Neuronal stem cell (in vitro differentiated cells): ENCODE measurements at regions not wholly inside any gene's neighbourhood (a gene's known extent, or its start where the extent isn't known, plus 50 kb on each side); places are given as distances from the start of the nearest gene placed in this dataset.

ENCODE experiments used
- DNase-seq: peaks from one replicate; pipeline ENCODE4 v3.0.0-alpha.2; 2013; ENCODE audit warnings: low spot score
- H2AFZ ChIP-seq: one replicate; pipeline ENCODE4 v1.6.1; 2013; ENCODE audit warnings: mild to moderate bottlenecking, low read length, inconsistent platforms
- H2AK5ac ChIP-seq: 2 replicates; pipeline ENCODE4 v1.6.1; 2013; ENCODE audit warnings: low read depth, mild to moderate bottlenecking, inconsistent platforms, low read length, moderate library complexity, mixed read lengths
- H2BK120ac ChIP-seq: 2 replicates; pipeline ENCODE4 v1.6.1; 2013; ENCODE audit warnings: low read depth, mild to moderate bottlenecking, inconsistent platforms, low read length, moderate library complexity, mixed read lengths
- H2BK12ac ChIP-seq: one replicate; pipeline ENCODE4 v1.6.1; 2013; ENCODE audit warnings: low read length, inconsistent platforms
- H2BK15ac ChIP-seq: 2 replicates; pipeline ENCODE4 v1.6.1; 2013; ENCODE audit warnings: mild to moderate bottlenecking, low read length, inconsistent platforms, mixed read lengths
- H2BK5ac ChIP-seq: one replicate; pipeline ENCODE4 v1.6.1; 2013; ENCODE audit warnings: inconsistent platforms, mild to moderate bottlenecking, low read length, moderate library complexity
- H3K14ac ChIP-seq: one replicate; pipeline ENCODE4 v1.6.1; 2013; ENCODE audit warnings: low read length, inconsistent platforms
- H3K18ac ChIP-seq: 2 replicates; pipeline ENCODE4 v1.6.1; 2013; ENCODE audit warnings: low read length, inconsistent platforms
- H3K23ac ChIP-seq: 2 replicates; pipeline ENCODE4 v1.6.1; 2013; ENCODE audit warnings: low read depth, mild to moderate bottlenecking, mixed read lengths, low read length, inconsistent platforms; ENCODE audit not compliant: poor library complexity
- H3K27ac ChIP-seq: replicated peaks from 3 replicates; pipeline ENCODE4 v1.5.1; 2013; ENCODE audit warnings: low read length, inconsistent platforms
- H3K27me3 ChIP-seq, 3 experiments: 2 replicates each; pipeline ENCODE4 v1.6.1; 2013; ENCODE audit warnings: low read length in 3 of 3, mild to moderate bottlenecking in 2 of 3, inconsistent platforms in 1 of 3, low read depth in 1 of 3, mixed read lengths in 1 of 3, moderate library complexity in 1 of 3; ENCODE audit not compliant: control insufficient read depth in 3 of 3, insufficient read depth in 3 of 3
- H3K36me3 ChIP-seq, 2 donors: replicated peaks in 1 of 2; 2 replicates each; pipeline ENCODE4 v1.6.1; 2013; ENCODE audit warnings: low read length in 2 of 2; ENCODE audit not compliant: control insufficient read depth in 2 of 2, insufficient read depth in 2 of 2
- H3K4ac ChIP-seq: 2 replicates; pipeline ENCODE4 v1.6.1; 2013; ENCODE audit warnings: inconsistent platforms, mild to moderate bottlenecking, low read length, moderate library complexity
- H3K4me1 ChIP-seq, 2 donors: 1 replicate in 1 of 2; 2 replicates in 1 of 2; pipeline ENCODE4 v1.6.1; 2013; ENCODE audit warnings: low read length in 2 of 2, low read depth in 1 of 2; ENCODE audit not compliant: control insufficient read depth in 2 of 2, insufficient read depth in 1 of 2
- H3K4me2 ChIP-seq: one replicate; pipeline ENCODE4 v1.6.1; 2013; ENCODE audit warnings: mild to moderate bottlenecking, low read length, inconsistent platforms; ENCODE audit not compliant: insufficient read depth, poor library complexity, severe bottlenecking
- H3K4me3 ChIP-seq, 2 donors: 2 replicates each; pipeline ENCODE4 v1.5.1; 2013; ENCODE audit warnings: low read length in 2 of 2, mild to moderate bottlenecking in 2 of 2, inconsistent platforms in 1 of 2, moderate library complexity in 1 of 2
- H3K79me1 ChIP-seq: one replicate; pipeline ENCODE4 v1.6.1; 2013; ENCODE audit warnings: low read depth, mild to moderate bottlenecking, inconsistent platforms, low read length, moderate library complexity
- H3K9ac ChIP-seq: one replicate; pipeline ENCODE4 v1.6.1; 2013; ENCODE audit warnings: mild to moderate bottlenecking, low read depth, low read length, inconsistent platforms; ENCODE audit not compliant: poor library complexity
- H3K9me3 ChIP-seq, 2 donors: replicated peaks in 1 of 2; 2 replicates each; pipeline versions ENCODE3 to v1.6.1; 2013; ENCODE audit warnings: low read length in 2 of 2, mild to moderate bottlenecking in 2 of 2, inconsistent platforms in 1 of 2, low read depth in 1 of 2, mixed read lengths in 1 of 2, moderate library complexity in 1 of 2; ENCODE audit not compliant: control insufficient read depth in 2 of 2, insufficient read depth in 1 of 2
- H4K8ac ChIP-seq: one replicate; pipeline ENCODE4 v1.6.1; 2013; ENCODE audit warnings: low read depth, mild to moderate bottlenecking, inconsistent platforms, low read length, moderate library complexity
- H4K91ac ChIP-seq: one replicate; pipeline ENCODE4 v1.6.1; 2013; ENCODE audit warnings: low read length, low read depth, mild to moderate bottlenecking, inconsistent platforms; ENCODE audit not compliant: poor library complexity
- WGBS, 2 donors: extraction: QIAGEN DNeasy Blood & Tissue Kit; methylation state at CpG; one replicate each; pipeline ENCODE4 v1.1.7; 2013; ENCODE audit warnings: missing lambda C conversion rate in 2 of 2, mixed read lengths in 1 of 2; ENCODE audit not compliant: insufficient read length in 2 of 2, insufficient replicate concordance in 1 of 2; ENCODE audit errors: extremely low coverage in 2 of 2; 5-methylcytosine and 5-hydroxymethylcytosine counted together

GRCh38 chr21:27155130-27155500 lies 188.2 kb upstream of the ADAMTS5 start:
- Histone ChIP-seq H4K91ac (no peak overlapping the region), H3K18ac (no peak overlapping the region), H4K8ac (no peak overlapping the region), H3K27ac (no peak overlapping the region), H3K9me3 (no peaks in the 10 kb centered on the region), H3K14ac (no peak overlapping the region), H3K9ac (no peak overlapping the region), H3K23ac (no peak overlapping the region), H2AFZ (no peak overlapping the region), H2BK12ac (no peak overlapping the region), H3K4ac (no peak overlapping the region), H3K36me3 (no peaks in the 10 kb centered on the region), H2BK5ac (no peak overlapping the region), H2BK15ac (no peak overlapping the region), H2BK120ac (no peak overlapping the region), H3K4me2 (no peak overlapping the region), H3K79me1 (no peaks in the 10 kb centered on the region), H3K27me3 (no peaks in the 10 kb centered on the region), H3K4me1 (no peaks in the 10 kb centered on the region), H2AK5ac (no peak overlapping the region), H3K4me3 (no peak overlapping the region)
- no peak for DNase-seq
- WGBS, 2 donors = no CpG with 5 or more reads among the region's 1 CpG

GRCh38 chr21:27154451-27155129 lies 187.7 kb upstream of the ADAMTS5 start:
- Histone ChIP-seq H3K27me3 (no peaks in the 10 kb centered on the region), H3K14ac (no peak overlapping the region), H3K9ac (no peak overlapping the region), H3K79me1 (no peaks in the 10 kb centered on the region), H3K23ac (no peak overlapping the region), H4K8ac (no peak overlapping the region), H3K9me3 (no peaks in the 10 kb centered on the region), H2BK5ac (no peak overlapping the region), H3K18ac (no peak overlapping the region), H2BK120ac (no peak overlapping the region), H3K4me3 (no peak overlapping the region), H4K91ac (no peak overlapping the region), H3K27ac (no peak overlapping the region), H2BK12ac (no peak overlapping the region), H3K4ac (no peak overlapping the region), H3K4me1 (no peaks in the 10 kb centered on the region), H3K36me3 (no peaks in the 10 kb centered on the region), H2AK5ac (no peak overlapping the region), H2AFZ (no peak overlapping the region), H2BK15ac (no peak overlapping the region), H3K4me2 (no peak overlapping the region)
- no peak for DNase-seq
- WGBS, 2 donors = no CpG with 5 or more reads among the region's 4 CpGs

GRCh38 chr21:27152996-27153395 lies 186.1 kb upstream of the ADAMTS5 start:
- no peak overlapping the region for H3K23ac ChIP-seq
- H3K79me1 ChIP-seq = no peaks in the 10 kb centered on the region
- no peaks in the 10 kb centered on the region for H3K9me3 ChIP-seq
- H3K4me3 ChIP-seq = no peak overlapping the region
- H3K4me2 ChIP-seq = no peak overlapping the region
- no peak for DNase-seq
- no peak overlapping the region for H4K8ac ChIP-seq
- H2BK12ac ChIP-seq = no peak overlapping the region
- H3K36me3 ChIP-seq = no peaks in the 10 kb centered on the region
- no peak overlapping the region for H3K18ac ChIP-seq
- no peaks in the 10 kb centered on the region for H3K4me1 ChIP-seq
- no peak overlapping the region for H2BK5ac ChIP-seq
- no peaks in the 10 kb centered on the region for H3K27me3 ChIP-seq
- H2AFZ ChIP-seq = no peak overlapping the region
- no peak overlapping the region for H3K27ac ChIP-seq
- no peak overlapping the region for H2AK5ac ChIP-seq
- no peak overlapping the region for H2BK15ac ChIP-seq
- no peak overlapping the region for H4K91ac ChIP-seq
- H3K14ac ChIP-seq = no peak overlapping the region
- H3K9ac ChIP-seq = no peak overlapping the region
- no peak overlapping the region for H3K4ac ChIP-seq
- H2BK120ac ChIP-seq = no peak overlapping the region

- H3K18ac ChIP-seq = no peak overlapping the region
- H2BK120ac ChIP-seq = no peak overlapping the region
- DNase-seq = no peak
- H2BK12ac ChIP-seq = no peak overlapping the region
- no peak overlapping the region for H3K4me2 ChIP-seq
- no peak overlapping the region for H3K4ac ChIP-seq
- H4K91ac ChIP-seq = no peak overlapping the region
- H2BK15ac ChIP-seq = no peak overlapping the region
- H2BK5ac ChIP-seq = no peak overlapping the region
- no peaks in the 10 kb centered on the region for H3K9me3 ChIP-seq
- H3K9ac ChIP-seq = no peak overlapping the region
- H3K79me1 ChIP-seq = no peaks in the 10 kb centered on the region
- no peak overlapping the region for H3K23ac ChIP-seq
- no CpG with 5 or more reads among the region's 2 CpGs for WGBS, 2 donors
- no peak overlapping the region for H2AFZ ChIP-seq
- no peak overlapping the region for H3K27ac ChIP-seq
- no peaks in the 10 kb centered on the region for H3K27me3 ChIP-seq
- H3K14ac ChIP-seq = no peak overlapping the region
- H3K4me3 ChIP-seq = no peak overlapping the region
- H3K4me1 ChIP-seq = no peaks in the 10 kb centered on the region
- H4K8ac ChIP-seq = no peak overlapping the region
- H3K36me3 ChIP-seq = no peaks in the 10 kb centered on the region
- no peak overlapping the region for H2AK5ac ChIP-seq
These were observed 182.1 kb upstream of the ADAMTS5 start for GRCh38 chr21:27149034-27149433.
